ENCODE measurements at regions not wholly inside any gene's neighbourhood (a gene's known extent, or its start where the extent isn't known, plus 50 kb on each side); places are given as distances from the start of the nearest gene placed in this dataset.

DNA sequence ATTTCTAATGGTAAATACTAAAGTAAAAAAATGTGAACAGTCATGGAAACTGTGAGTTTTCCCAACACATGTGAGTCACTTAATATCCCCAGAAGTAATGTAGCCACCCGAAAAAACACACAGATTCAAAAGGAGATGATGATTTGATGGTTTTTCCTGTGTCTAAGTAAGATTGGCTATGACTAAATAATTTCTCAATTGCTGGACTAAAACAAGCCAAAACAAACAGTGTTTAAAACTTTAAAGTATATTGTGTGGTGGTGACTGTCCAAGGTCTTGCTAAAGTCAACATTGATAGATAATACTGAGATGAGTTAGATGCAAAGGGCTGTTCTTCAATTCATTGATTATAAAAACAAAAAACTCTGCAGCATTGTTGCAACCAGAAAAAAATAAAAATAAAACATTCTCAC is 89.6 kb upstream of the SOX5 start:
- TF ChIP-seq EP300 (IDR thresholded peaks at IDR 0.05) (no peak), POLR2AphosphoS5 (IDR thresholded peaks at IDR 0.05) (no peak), POLR2A (IDR thresholded peaks at IDR 0.05) (no peak)
- TF ChIP-seq, protein P1, sequence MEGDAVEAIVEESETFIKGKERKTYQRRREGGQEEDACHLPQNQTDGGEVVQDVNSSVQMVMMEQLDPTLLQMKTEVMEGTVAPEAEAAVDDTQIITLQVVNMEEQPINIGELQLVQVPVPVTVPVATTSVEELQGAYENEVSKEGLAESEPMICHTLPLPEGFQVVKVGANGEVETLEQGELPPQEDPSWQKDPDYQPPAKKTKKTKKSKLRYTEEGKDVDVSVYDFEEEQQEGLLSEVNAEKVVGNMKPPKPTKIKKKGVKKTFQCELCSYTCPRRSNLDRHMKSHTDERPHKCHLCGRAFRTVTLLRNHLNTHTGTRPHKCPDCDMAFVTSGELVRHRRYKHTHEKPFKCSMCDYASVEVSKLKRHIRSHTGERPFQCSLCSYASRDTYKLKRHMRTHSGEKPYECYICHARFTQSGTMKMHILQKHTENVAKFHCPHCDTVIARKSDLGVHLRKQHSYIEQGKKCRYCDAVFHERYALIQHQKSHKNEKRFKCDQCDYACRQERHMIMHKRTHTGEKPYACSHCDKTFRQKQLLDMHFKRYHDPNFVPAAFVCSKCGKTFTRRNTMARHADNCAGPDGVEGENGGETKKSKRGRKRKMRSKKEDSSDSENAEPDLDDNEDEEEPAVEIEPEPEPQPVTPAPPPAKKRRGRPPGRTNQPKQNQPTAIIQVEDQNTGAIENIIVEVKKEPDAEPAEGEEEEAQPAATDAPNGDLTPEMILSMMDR (IDR thresholded peaks at IDR 0.05) = no peak
- Histone ChIP-seq H3K4me1 (no peaks in the 10 kb centered on the region), H3K36me3 (no peaks in the 10 kb centered on the region), H3K4me3 (no peak overlapping the region), H3K9me3 (no peaks in the 10 kb centered on the region), H3K27ac (no peak overlapping the region), H3K27me3 (no peaks in the 10 kb centered on the region)
- 63 to 64% methylated on average over 1 of the region's 1 CpG for WGBS, 2 donors
- ATAC-seq (ENCODE audit: low FRiP score in 2 of 2) (peak in 1 of 2 donors; percentile 66), DNase-seq (no peak)

DNA sequence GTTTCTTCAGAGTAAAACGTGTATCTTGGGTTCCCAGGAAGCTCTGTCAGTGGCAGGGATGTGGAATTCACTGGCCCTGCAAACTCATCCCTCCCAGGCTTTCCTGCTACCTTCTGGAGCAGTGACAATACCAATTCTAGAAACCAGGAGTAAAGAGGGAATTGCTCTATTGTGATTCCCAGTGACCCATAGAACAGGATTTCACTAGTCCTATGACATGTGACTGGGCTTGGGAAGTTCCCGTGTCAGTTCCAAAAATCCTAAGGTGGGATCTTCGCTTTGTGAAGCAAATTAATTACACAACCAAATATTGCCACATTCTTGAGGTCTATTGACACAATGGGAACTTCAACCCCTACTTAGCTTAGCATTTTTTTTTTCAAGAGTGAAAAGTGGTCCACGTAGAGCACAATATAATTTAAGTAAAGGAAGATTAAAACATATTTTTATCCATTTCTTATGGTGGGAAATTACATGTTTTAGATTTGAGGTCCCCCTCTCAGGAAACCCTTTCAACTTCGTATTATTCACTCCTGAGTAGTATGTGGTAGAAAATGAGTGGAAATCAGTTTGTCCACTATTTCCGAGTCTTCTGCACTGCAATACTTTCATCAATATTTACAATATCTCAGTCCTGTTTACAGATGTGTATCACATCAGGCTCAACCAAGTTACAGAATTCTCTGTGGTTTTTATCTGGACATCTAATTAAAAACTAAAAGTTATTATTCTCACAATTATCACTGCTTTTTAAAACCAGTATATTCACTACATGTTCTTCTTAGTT is 88.9 kb upstream of the SOX5 start:
- H3K27ac ChIP-seq = no peak overlapping the region
- no peaks in the 10 kb centered on the region for H3K4me1 ChIP-seq
- no peak for ATAC-seq (ENCODE audit: low FRiP score in 2 of 2)
- H3K9me3 ChIP-seq = no peaks in the 10 kb centered on the region
- H3K27me3 ChIP-seq = no peaks in the 10 kb centered on the region
- no peak for DNase-seq
- WGBS, 2 donors = 62 to 74% methylated on average over 6 of the region's 6 CpGs
- H3K36me3 ChIP-seq = no peaks in the 10 kb centered on the region
- TF ChIP-seq POLR2A (IDR thresholded peaks at IDR 0.05) (no peak), EP300 (IDR thresholded peaks at IDR 0.05) (no peak), POLR2AphosphoS5 (IDR thresholded peaks at IDR 0.05) (no peak)
- TF ChIP-seq, protein P1 (IDR thresholded peaks at IDR 0.05) = no peak
- no peak overlapping the region for H3K4me3 ChIP-seq

DNA sequence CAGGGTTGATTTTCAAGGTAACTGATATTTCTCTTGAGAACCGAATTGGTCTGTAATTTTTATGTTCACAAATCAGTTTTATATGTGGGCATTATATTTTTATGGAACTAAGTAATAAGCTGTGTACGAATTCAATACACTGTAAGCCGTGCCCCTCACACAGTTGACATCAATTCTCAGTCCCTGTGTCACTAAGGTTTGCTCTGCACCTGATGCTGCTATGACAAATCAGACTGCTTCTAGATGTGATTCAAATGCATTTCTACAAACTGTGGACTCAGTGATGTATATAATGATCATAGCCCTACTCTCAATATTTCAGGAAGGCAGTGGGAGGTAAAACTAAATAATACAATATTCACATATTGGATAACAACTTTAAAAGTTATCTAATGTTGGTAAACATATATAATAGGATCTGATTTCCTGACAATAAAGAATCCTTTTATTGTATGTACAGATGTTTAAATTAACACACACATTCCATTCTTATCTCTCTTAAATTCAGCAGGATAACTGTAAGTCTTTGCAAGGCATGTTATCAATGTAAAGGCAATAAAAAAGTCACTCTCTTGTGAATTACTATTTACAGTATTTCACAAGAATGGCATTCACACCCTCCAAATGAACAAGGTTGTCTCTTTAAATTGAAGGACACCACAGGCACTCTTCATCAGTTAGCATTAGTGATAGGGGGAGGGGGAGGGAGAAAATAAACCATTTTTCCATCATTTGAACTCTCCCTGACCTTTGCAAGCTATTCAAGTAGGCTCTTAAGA is 87.2 kb upstream of the SOX5 start:
- no peak for ATAC-seq (ENCODE audit: low FRiP score in 2 of 2)
- no peak for DNase-seq
- no peaks in the 10 kb centered on the region for H3K36me3 ChIP-seq
- 81 to 93% methylated on average over 3 of the region's 3 CpGs for WGBS, 2 donors
- no peaks in the 10 kb centered on the region for H3K27me3 ChIP-seq
- no peaks in the 10 kb centered on the region for H3K9me3 ChIP-seq
- no peaks in the 10 kb centered on the region for H3K4me1 ChIP-seq
- no peak overlapping the region for H3K27ac ChIP-seq
- H3K4me3 ChIP-seq = no peak overlapping the region
- TF ChIP-seq, protein P1 (IDR thresholded peaks at IDR 0.05) = no peak
- TF ChIP-seq EP300 (IDR thresholded peaks at IDR 0.05) = no peak
- no peak for TF ChIP-seq POLR2A (IDR thresholded peaks at IDR 0.05)
- no peak for TF ChIP-seq POLR2AphosphoS5 (IDR thresholded peaks at IDR 0.05)

DNA sequence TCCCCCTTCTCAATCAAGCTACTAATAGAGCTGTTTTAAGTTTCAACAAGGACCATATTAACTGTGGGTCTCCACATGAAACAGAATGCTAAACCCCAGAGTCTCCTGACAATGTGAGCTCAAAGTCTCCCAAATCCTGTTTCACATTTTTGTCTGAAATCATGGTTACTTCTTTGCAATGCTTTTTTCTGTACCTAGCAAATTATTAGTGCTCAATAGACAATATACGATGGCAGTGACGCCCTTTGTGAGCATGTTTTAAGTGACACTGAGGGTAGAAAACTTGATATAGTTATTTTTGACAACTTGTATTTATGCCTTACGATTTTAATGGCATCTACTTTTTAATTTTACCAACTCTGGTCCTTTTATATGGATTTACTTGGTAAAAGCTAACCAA is 85.4 kb upstream of the SOX5 start:
- H3K27me3 ChIP-seq = no peaks in the 10 kb centered on the region
- WGBS, 2 donors = 92% methylated on average over 3 of the region's 3 CpGs
- TF ChIP-seq POLR2AphosphoS5 (IDR thresholded peaks at IDR 0.05) = no peak
- TF ChIP-seq, protein P1 (IDR thresholded peaks at IDR 0.05) = no peak
- TF ChIP-seq EP300 (IDR thresholded peaks at IDR 0.05) = no peak
- TF ChIP-seq POLR2A (IDR thresholded peaks at IDR 0.05) = no peak

More for the DNA sequence above, 85.4 kb upstream of the SOX5 start:
- Histone ChIP-seq H3K27ac (no peak overlapping the region), H3K36me3 (no peaks in the 10 kb centered on the region), H3K9me3 (no peaks in the 10 kb centered on the region), H3K4me3 (no peak overlapping the region), H3K4me1 (no peaks in the 10 kb centered on the region)
- DNase-seq = no peak
- no peak for ATAC-seq (ENCODE audit: low FRiP score in 2 of 2)

Data from upper lobe of left lung (tissue), 6 donors.